Nephron (organoid): ENCODE measurements at regions not wholly inside any gene's neighbourhood (a gene's known extent, or its start where the extent isn't known, plus 50 kb on each side); places are given as distances from the start of the nearest gene placed in this dataset.

Source experiments
- H3K27ac Mint-ChIP-seq, 3 experiments: 2 replicates each; pipeline ENCODE4 v1.8.0; 2020; ENCODE audit warnings: mixed read lengths in 3 of 3, mild to moderate bottlenecking in 2 of 3, moderate library complexity in 1 of 3
- H3K27me3 Mint-ChIP-seq: 2 replicates; pipeline ENCODE4 v1.8.0; 2021; ENCODE audit warnings: low read depth, mild to moderate bottlenecking, moderate library complexity, mixed read lengths
- H3K36me3 Mint-ChIP-seq: 2 replicates; pipeline ENCODE4 v1.8.0; 2020; ENCODE audit warnings: low read depth, mixed read lengths
- H3K4me1 Mint-ChIP-seq: 2 replicates; pipeline ENCODE4 v1.8.0; 2020; ENCODE audit warnings: mixed read lengths
- H3K4me3 Mint-ChIP-seq, 3 experiments: 2 replicates each; pipeline ENCODE4 v1.8.0; 2020; ENCODE audit warnings: mild to moderate bottlenecking in 3 of 3, mixed read lengths in 3 of 3, moderate library complexity in 2 of 3
- H3K9me3 Mint-ChIP-seq: 2 replicates; pipeline ENCODE4 v1.8.0; 2020; ENCODE audit warnings: mixed read lengths
- TF ChIP-seq, protein P1 (sequence below), 3 experiments: fragments of 200-600 bp; sonication (generic); IDR thresholded peaks; one replicate each; pipeline ENCODE4 v1.5.0; 2021; ENCODE audit warnings: antibody characterized with exemption in 3 of 3; ENCODE audit not compliant: unreplicated experiment in 3 of 3

DNA sequence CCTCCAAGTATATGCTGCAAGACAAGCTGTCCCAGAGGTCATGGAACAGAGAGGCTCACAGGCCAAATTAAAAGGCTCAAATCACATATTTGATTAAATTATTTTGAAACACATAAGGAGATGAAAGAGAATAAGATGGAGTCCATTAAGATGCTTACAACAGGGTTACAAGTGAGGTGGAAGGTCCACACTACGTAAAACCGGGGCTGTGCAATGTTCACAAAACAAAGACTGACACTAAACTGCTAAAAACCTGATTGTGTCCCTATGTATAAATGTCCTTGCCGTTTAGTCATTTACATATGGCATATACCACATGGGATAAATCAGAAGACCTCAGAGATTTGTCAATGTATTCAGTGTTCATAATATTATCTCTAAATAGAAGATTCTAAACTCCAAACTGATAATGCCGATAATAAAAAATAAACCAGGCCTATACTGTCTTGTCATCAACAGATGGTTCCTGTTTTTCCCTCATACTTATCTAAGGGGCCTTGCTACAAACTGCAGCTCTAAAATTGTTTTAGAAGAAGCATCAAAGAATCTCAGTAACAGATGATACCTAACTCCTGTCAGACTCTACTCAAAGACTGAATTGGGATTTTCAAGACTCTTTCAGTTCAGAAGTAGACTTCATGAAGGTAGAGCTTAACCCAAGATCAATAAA lies 51.8 kb upstream of the RIPOR2 start:
- TF ChIP-seq, protein P1, sequence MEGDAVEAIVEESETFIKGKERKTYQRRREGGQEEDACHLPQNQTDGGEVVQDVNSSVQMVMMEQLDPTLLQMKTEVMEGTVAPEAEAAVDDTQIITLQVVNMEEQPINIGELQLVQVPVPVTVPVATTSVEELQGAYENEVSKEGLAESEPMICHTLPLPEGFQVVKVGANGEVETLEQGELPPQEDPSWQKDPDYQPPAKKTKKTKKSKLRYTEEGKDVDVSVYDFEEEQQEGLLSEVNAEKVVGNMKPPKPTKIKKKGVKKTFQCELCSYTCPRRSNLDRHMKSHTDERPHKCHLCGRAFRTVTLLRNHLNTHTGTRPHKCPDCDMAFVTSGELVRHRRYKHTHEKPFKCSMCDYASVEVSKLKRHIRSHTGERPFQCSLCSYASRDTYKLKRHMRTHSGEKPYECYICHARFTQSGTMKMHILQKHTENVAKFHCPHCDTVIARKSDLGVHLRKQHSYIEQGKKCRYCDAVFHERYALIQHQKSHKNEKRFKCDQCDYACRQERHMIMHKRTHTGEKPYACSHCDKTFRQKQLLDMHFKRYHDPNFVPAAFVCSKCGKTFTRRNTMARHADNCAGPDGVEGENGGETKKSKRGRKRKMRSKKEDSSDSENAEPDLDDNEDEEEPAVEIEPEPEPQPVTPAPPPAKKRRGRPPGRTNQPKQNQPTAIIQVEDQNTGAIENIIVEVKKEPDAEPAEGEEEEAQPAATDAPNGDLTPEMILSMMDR (IDR thresholded peaks at IDR 0.05; ENCODE audit: unreplicated experiment in 3 of 3) = no peak
- H3K4me3 Mint-ChIP-seq = no peak overlapping the region
- H3K4me1 Mint-ChIP-seq = peaks cover 8% of the 10 kb centered on the region
- H3K27me3 Mint-ChIP-seq = no peaks in the 10 kb centered on the region
- peaks cover 20% of the 10 kb centered on the region for H3K9me3 Mint-ChIP-seq
- H3K27ac Mint-ChIP-seq = no peak overlapping the region
- peaks cover 7% of the 10 kb centered on the region for H3K36me3 Mint-ChIP-seq

GRCh38 chr6:24988562-24988961 lies 52.8 kb upstream of the RIPOR2 start:
- Mint-ChIP-seq H3K4me1 (peaks cover 8% of the 10 kb centered on the region), H3K9me3 (peaks cover 25% of the 10 kb centered on the region), H3K36me3 (peaks cover 12% of the 10 kb centered on the region), H3K27ac (no peak overlapping the region), H3K27me3 (no peaks in the 10 kb centered on the region), H3K4me3 (no peak overlapping the region)
- TF ChIP-seq, protein P1 (IDR thresholded peaks at IDR 0.05; ENCODE audit: unreplicated experiment in 3 of 3) = no peak

GRCh38 chr6:24990236-24990845 lies 54.6 kb upstream of the RIPOR2 start:
- Mint-ChIP-seq H3K4me3 (no peak overlapping the region), H3K27ac (no peak overlapping the region), H3K4me1 (peaks cover 8% of the 10 kb centered on the region), H3K36me3 (peaks cover 12% of the 10 kb centered on the region), H3K9me3 (peaks cover 25% of the 10 kb centered on the region), H3K27me3 (no peaks in the 10 kb centered on the region)
- TF ChIP-seq, protein P1 (IDR thresholded peaks at IDR 0.05; ENCODE audit: unreplicated experiment in 3 of 3) = no peak

- TF ChIP-seq, protein P1 (IDR thresholded peaks at IDR 0.05; ENCODE audit: unreplicated experiment in 3 of 3) = no peak
- H3K9me3 Mint-ChIP-seq = peaks cover 25% of the 10 kb centered on the region
- H3K4me1 Mint-ChIP-seq = peaks cover 8% of the 10 kb centered on the region
- no peaks in the 10 kb centered on the region for H3K27me3 Mint-ChIP-seq
- no peak overlapping the region for H3K4me3 Mint-ChIP-seq
- no peak overlapping the region for H3K27ac Mint-ChIP-seq
- H3K36me3 Mint-ChIP-seq = peaks cover 12% of the 10 kb centered on the region
Observed at GRCh38 chr6:24990944-24991809, 55.4 kb upstream of the RIPOR2 start.

DNA sequence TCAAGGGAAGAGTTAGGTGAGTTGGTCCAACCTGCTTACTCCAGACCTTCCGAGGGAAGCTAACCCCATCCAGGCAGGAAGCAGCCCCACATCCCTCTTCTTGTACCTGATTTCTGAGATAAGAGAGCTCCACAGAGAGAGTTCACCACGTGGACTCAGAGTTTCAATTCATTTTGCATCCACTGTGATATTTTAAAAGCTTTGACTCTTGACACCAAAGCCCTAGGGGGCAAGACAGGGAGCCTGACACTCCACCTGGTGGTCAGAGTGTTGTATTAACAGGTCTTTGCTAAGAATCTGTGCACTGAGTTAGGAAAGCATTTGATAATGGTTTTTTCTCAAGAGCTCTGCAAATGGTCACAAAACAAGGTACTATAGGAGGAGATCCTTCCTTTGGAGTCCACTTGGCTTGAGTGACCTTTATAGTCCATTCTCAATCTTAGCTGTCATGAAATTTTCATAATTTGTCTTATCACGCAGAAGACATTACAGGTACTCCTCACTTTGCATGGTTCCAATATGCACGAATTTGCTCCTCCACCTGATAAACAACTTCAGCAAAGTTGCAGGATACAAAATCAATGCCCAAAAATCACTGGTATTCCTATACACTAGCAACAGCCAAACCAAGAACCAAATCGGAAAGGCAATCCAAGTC lies 56.2 kb upstream of the RIPOR2 start:
- TF ChIP-seq, protein P1 (IDR thresholded peaks at IDR 0.05; ENCODE audit: unreplicated experiment in 3 of 3) = peak; percentile 43 to 60 (median 53)
- H3K4me3 Mint-ChIP-seq = no peak overlapping the region
- peaks cover 12% of the 10 kb centered on the region for H3K36me3 Mint-ChIP-seq
- peaks cover 8% of the 10 kb centered on the region for H3K4me1 Mint-ChIP-seq
- H3K27ac Mint-ChIP-seq = no peak overlapping the region
- no peaks in the 10 kb centered on the region for H3K27me3 Mint-ChIP-seq
- peaks cover 25% of the 10 kb centered on the region for H3K9me3 Mint-ChIP-seq
